COR-L47 (cell line): ENCODE measurements at regions not wholly inside any gene's neighbourhood (a gene's known extent, or its start where the extent isn't known, plus 50 kb on each side); places are given as distances from the start of the nearest gene placed in this dataset.
"Not testable (repeated sequence)": the region's sequence is repeated elsewhere in the genome, so short reads cannot be mapped to it uniquely, and the experiment has no call there.

Experiments used
- DNase-seq: peaks from one replicate; lab custom pipeline; 2025; lab: John Stamatoyannopoulos, UW

GRCh38 chr6:43998592-43999243 is 128.5 kb downstream of the MRPL14 start:
- not testable (repeated sequence) for DNase-seq

DNA sequence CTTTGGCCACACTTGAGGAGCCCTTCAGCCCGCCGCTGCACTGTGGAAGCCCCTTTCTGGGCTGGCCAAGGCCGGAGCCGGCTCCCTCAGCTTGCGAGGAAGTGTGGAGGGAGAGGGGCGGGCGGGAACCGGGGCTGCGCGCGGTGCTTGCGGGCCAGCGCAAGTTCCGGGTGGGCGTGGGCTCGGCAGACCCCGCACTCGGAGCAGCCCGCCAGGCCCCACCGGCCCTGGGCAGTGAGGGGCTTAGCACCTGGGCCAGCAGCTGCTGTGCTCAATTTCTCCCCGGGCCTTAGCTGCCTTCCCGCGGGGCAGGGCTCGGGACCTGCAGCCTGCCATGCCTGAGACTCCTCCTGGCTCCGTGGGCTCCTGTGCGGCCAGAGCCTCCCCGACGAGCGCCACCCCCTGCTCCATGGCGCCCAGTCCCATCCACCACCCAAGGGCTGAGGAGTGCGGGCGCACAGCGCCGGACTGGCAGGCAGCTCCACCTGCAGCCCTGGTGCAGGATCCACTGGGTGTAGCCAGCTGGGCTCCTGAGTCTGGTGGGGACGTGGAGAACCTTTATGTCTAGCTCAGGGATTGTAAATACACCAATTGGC is 129.2 kb downstream of the MRPL14 start:
- not testable (repeated sequence) for DNase-seq

DNA sequence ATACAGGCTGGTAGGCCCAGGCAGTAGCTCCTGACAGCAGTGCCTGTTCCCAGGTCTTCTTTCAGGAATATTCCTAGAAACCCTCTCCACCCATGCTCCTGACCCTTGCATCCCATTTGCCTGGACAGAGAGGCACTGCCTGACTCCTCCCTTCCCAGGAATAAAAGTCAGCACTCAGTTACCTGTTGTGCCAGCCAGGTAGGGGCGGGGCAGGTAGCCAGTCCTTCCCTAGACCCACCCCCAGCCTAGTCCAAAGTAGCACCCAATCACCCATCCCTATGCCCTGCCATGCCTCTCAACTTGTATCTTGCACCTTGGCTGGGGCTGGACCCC is 129.9 kb downstream of the MRPL14 start:
- DNase-seq: no peak

DNA sequence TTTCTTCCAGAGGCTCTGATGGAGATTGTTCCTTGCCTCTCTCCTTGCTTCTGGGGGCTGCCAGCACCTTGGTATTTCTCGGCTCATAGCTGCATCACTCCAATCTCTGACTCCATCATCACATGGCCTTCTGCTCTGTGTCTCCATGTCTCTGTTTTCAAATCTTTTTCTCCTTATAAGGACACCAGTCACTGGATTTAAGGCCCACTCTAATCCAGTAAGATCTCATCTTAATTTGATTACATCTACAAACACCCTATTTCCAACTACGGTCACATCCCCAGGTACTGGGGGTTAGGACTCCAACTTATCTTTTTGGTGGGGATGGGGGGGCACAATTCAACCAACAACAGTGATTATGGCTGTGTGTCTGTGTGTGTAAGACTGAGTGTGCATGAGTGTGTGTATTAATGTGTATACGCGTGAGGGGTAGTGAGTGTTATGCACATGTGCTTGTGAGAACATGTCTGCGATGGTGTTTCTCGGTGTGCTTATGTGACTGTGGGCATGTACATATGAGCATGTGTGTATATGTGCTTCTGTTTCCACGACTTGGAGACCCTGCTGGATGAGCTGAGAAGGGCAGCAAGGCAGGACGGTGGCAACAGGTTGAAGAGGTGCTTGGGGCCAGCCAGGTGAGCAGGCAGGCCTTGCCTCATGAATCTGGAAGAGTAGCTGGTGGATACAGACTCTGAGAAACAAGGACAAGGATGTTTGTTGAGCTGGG is 130.5 kb downstream of the MRPL14 start:
- DNase-seq: no peak

DNA sequence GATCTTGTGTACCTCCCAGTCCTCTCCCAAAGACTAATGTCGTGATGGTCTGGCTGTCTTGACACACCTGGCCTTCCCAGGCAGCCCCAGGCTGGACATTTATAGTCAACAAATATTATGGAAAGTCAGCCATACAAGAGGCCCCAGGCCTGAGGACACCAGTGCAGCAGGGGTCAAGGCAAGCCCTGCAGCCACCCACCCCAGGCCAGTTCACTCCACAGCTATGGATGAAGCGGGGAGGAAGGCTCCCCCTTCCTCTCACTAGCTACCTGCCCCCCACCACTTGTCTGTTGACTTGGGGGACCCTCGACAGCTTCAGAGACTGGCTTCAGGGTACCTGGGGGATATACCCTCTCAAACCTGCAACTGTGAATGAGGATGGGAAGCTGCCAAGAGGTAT is 132.1 kb downstream of the MRPL14 start:
- no peak for DNase-seq

DNA sequence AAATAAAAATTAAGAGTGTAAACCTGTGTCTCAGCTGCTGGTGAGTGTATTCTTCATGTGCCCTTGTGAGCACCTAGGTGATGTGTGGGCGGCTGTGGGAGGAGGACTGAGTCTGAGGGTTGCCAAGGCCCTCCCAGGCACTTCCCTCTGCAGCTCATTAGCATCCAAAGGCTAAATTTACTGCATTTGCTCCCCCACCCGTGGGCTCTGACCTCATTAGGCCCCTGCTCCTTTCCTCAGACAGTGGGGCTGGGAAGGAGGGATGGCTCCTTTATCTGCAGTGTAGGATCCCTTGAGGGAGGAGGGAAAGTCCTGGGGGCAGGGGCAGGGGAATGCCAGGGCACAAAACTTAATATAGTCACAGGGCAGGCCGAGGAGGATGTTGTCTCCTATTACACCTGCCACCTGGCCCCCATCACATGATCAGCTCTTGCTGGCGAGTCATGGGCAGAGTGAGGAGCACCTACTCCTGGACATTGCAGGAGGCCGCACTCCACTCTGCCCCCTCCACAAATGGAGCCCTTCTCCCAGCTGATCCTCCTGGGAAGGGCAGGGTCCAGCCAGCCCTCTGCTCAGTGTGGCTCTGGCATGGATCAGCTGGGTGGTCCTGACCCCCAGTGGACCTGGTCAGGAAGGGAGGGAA is 133.2 kb downstream of the MRPL14 start:
- no peak for DNase-seq

GRCh38 chr6:43992783-43993644 is 134.2 kb downstream of the MRPL14 start:
- no peak for DNase-seq

DNA sequence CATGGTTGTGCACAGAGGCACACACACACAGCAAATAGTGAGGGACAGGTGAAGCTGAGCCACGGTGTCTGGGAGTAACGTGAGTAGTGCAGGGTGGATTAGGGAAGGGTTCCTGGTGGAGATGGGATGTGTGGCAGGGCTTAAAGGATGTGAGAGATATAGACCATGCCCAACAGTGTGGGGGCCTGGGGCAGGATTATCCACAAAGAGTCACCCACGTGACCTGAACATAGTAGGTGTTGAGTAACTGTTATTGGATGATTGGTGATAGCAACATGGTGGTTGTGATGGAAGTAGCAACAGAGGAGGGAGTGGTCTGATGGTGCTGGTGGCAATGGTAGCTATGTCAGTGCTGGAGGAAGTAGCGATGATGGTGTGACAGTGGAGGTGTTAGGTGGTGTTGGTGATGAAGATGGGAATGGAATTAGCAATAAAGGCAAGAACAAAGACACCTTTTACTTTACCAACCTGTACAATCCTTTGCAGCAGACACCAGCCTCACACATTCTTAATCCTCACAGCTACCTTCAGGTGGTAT is 135.1 kb downstream of the MRPL14 start:
- no peak for DNase-seq

GRCh38 chr6:43990627-43991619 is 136.3 kb downstream of the MRPL14 start:
- peak; percentile 49 for DNase-seq

- DNase-seq: no peak
Measured at GRCh38 chr6:43990275-43990626, 137.0 kb downstream of the MRPL14 start.

DNA sequence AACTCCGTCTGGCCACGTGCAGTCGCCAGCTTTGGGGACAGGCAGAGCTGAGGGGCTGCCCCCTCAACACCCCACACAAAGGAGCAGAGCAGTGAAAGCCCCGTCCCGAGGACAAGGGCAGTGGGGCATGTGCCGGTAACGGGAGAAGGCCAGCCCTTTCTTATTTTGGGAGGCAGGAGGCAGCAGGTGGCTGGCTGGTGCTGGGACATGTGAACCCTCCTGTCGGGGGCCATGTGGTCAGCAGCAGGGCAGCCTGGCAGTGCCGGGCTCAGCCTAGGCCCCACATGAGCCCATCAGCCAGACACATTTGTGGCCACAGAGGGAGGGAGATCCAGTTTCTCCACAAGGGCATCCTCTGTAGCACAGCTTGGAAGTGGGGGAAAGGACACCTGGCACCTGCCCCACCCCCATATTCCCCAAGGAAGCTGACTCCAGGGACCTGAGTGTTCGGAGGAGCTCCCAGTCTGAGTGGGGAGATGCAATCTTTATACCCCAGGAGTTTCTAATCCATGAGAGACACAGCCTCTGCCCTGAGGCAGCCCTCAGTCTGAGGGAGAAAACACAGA is 137.6 kb downstream of the MRPL14 start:
- no peak for DNase-seq

- no peak for DNase-seq
Measured at GRCh38 chr6:43988801-43989200, 138.5 kb downstream of the MRPL14 start.

GRCh38 chr6:43987838-43988439 is 139.3 kb downstream of the MRPL14 start:
- no peak for DNase-seq

GRCh38 chr6:43986177-43986825 is 141.0 kb downstream of the MRPL14 start:
- no peak for DNase-seq

GRCh38 chr6:43985329-43985728 is 141.9 kb downstream of the MRPL14 start:
- DNase-seq: no peak

DNA sequence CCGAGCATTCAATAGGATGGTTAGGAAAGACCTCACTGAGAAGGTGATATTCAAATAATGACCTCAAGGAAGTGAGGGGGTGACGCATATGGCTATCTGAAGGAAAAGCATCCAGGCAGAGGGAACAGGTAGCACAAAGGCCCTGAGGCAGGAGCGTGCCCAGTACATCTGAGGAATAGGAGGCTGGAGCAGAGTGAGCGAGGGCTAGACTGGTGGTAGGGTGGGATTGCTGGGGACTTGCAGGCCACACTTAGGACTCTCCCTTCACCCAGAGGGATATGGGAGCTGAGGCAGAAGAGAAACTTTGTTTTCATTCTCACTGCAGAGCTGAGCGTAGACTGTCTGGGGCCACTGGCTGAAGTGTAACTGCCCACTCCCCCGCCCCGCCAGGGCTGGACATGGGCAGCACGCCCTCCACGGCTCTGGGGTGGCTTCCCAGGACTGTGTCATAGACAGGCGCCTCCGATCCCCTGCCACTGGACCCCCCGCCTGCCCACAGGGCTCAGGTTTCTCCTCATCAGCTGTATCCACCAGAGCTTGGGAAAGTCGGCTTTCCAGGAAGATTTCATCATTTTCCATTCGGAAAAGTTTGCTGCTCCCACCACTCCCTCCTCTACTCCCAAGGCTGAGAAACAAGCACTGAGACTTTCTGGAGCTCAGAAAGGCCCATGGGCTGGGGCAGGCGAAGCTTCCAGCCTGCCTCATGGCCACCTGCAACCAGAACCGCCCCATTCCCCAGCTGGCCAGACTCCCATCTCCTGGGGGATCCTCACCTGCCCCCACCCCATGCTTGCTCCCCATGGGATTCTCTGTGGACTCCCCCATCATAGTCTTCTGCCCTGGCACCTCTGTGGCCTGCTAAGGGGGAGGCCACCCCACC is 142.6 kb downstream of the MRPL14 start:
- no peak for DNase-seq

- DNase-seq: peak; percentile 42
Measured at GRCh38 chr6:43983632-43984031, 143.6 kb downstream of the MRPL14 start.

DNA sequence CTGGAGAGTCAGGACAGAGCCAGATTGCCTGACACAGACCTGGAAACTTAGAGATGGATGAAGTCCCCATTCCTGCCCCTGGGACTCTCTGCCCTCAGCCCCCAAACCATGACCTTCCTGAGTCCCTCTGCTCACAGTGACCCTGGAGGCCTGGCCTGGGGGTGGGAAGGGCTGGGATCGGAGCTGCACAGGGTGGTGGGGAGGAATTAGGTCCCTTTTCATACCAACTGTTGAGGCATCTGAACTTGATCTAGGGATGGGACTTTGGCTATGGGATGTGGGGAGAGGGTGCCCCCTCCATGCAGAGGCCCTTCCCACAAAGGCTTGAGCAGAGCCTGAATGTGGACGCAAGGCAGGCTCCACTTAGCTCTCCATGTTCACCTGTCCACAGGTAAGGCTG is 144.1 kb downstream of the MRPL14 start:
- DNase-seq: no peak
